Neural cell (in vitro differentiated cells): ENCODE measurements at regions not wholly inside any gene's neighbourhood (a gene's known extent, or its start where the extent isn't known, plus 50 kb on each side); places are given as distances from the start of the nearest gene placed in this dataset.

Experiments used
- H2AFZ ChIP-seq: fragments of 200-600, 300-800 bp; sonication (generic), shearing (Covaris generic); 2 replicates; pipeline ENCODE4 v1.6.0; 2014; ENCODE audit warnings: low read depth, mild to moderate bottlenecking, antibody characterized with exemption, low read length, moderate library complexity
- H3F3A ChIP-seq: fragments of 200-600 bp; shearing (Covaris generic); 2 replicates; pipeline ENCODE4 v1.6.1; 2016; ENCODE audit warnings: mild to moderate bottlenecking, moderate library complexity, mixed read lengths, antibody characterized with exemption, low read length; ENCODE audit not compliant: insufficient read depth, poor library complexity, severe bottlenecking
- H3K27ac ChIP-seq: fragments of 200-600, 300-800 bp; sonication (generic), shearing (Covaris generic); 2 replicates; pipeline ENCODE4 v1.5.1; 2014; ENCODE audit warnings: mild to moderate bottlenecking, low read length, moderate library complexity
- H3K27me3 ChIP-seq: fragments of 300-800, 200-600 bp; sonication (generic), shearing (Covaris generic); 2 replicates; pipeline ENCODE4 v1.6.0; 2014; ENCODE audit warnings: mild to moderate bottlenecking, low read depth, low read length, moderate library complexity; ENCODE audit not compliant: insufficient read depth
- H3K36me3 ChIP-seq: fragments of 300-800, 200-600 bp; sonication (generic), shearing (Covaris generic); 2 replicates; pipeline ENCODE4 v1.5.1; 2014; ENCODE audit warnings: mild to moderate bottlenecking, antibody characterized with exemption, low read length, moderate library complexity; ENCODE audit not compliant: insufficient read depth
- H3K4me2 ChIP-seq: fragments of 300-800, 200-600 bp; sonication (generic), shearing (Covaris generic); 2 replicates; pipeline ENCODE4 v1.6.0; 2014; ENCODE audit warnings: mild to moderate bottlenecking, low read length
- H3K4me3 ChIP-seq: fragments of 300-800, 200-600 bp; sonication (generic), shearing (Covaris generic); 2 replicates; pipeline ENCODE4 v1.5.1; 2014; ENCODE audit warnings: mild to moderate bottlenecking, low read length, moderate library complexity
- H3K79me2 ChIP-seq: fragments of 200-600 bp; shearing (Covaris generic); replicated peaks from 2 replicates; pipeline ENCODE4 v1.6.0; 2014; ENCODE audit warnings: mild to moderate bottlenecking, low read length, moderate library complexity; ENCODE audit not compliant: insufficient read depth
- H3K9ac ChIP-seq: fragments of 300-800, 200-600 bp; sonication (generic), shearing (Covaris generic); 2 replicates; pipeline ENCODE4 v1.6.1; 2016; ENCODE audit warnings: mild to moderate bottlenecking, low read length, mixed read lengths
- H3K9me2 ChIP-seq: fragments of 200-600 bp; shearing (Covaris generic); 2 replicates; pipeline ENCODE4 v1.6.1; 2016; ENCODE audit warnings: mild to moderate bottlenecking, low read length, mixed read lengths; ENCODE audit not compliant: insufficient read depth
- H3K9me3 ChIP-seq: fragments of 200-600, 300-800 bp; sonication (generic), shearing (Covaris generic); 2 replicates; pipeline ENCODE4 v1.6.1; 2016; ENCODE audit warnings: mild to moderate bottlenecking, mixed run types, low read length, moderate library complexity, mixed read lengths
- H4K20me1 ChIP-seq: fragments of 200-600 bp; shearing (Covaris generic); 2 replicates; pipeline ENCODE4 v1.6.1; 2016; ENCODE audit warnings: mild to moderate bottlenecking, mixed run types; ENCODE audit not compliant: insufficient read depth
- EP300 ChIP-seq: fragments of 450-650 bp; conservative IDR thresholded peaks from 2 replicates; pipeline ENCODE4 v1.6.1; 2014; ENCODE audit warnings: antibody characterized with exemption, mild to moderate bottlenecking, moderate library complexity; ENCODE audit not compliant: poor library complexity, severe bottlenecking
- EZH2 ChIP-seq: fragments of 200-600, 300-800 bp; shearing (Covaris generic), sonication (generic); IDR thresholded peaks from 2 replicates; pipeline ENCODE4 v1.6.1; 2014; ENCODE audit warnings: antibody characterized with exemption, low read length, borderline replicate concordance, mild to moderate bottlenecking; ENCODE audit not compliant: insufficient read depth, poor library complexity, severe bottlenecking
- MXI1 ChIP-seq: fragments of 450-650 bp; conservative IDR thresholded peaks from 2 replicates; pipeline ENCODE4 v1.6.1; 2014; ENCODE audit warnings: antibody characterized with exemption, mild to moderate bottlenecking; ENCODE audit not compliant: poor library complexity, severe bottlenecking
- POLR2AphosphoS5 ChIP-seq: IDR thresholded peaks from 2 replicates; pipeline ENCODE4 v1.6.1; 2012
- RAD21 ChIP-seq: fragments of 450-650 bp; conservative IDR thresholded peaks from 2 replicates; pipeline ENCODE4 v1.6.1; 2014; ENCODE audit warnings: antibody characterized with exemption, mild to moderate bottlenecking, moderate library complexity
- SMC3 ChIP-seq: fragments of 450-650 bp; conservative IDR thresholded peaks from 2 replicates; pipeline ENCODE4 v1.6.1; 2014; ENCODE audit warnings: antibody characterized with exemption, mild to moderate bottlenecking, moderate library complexity; ENCODE audit not compliant: poor library complexity
- TAF1 ChIP-seq: IDR thresholded peaks from 2 replicates; pipeline ENCODE4 v1.6.1; 2012; ENCODE audit warnings: low read depth
- TF ChIP-seq, protein P1 (sequence below): fragments of 450-650 bp; IDR thresholded peaks from 2 replicates; pipeline ENCODE4 v1.5.1; 2014; ENCODE audit warnings: antibody characterized with exemption, mild to moderate bottlenecking, moderate library complexity; ENCODE audit not compliant: poor library complexity, severe bottlenecking
- TF ChIP-seq, protein P2 (sequence below): IDR thresholded peaks from 2 replicates; pipeline ENCODE4 v1.6.1; 2012; ENCODE audit warnings: borderline replicate concordance

DNA sequence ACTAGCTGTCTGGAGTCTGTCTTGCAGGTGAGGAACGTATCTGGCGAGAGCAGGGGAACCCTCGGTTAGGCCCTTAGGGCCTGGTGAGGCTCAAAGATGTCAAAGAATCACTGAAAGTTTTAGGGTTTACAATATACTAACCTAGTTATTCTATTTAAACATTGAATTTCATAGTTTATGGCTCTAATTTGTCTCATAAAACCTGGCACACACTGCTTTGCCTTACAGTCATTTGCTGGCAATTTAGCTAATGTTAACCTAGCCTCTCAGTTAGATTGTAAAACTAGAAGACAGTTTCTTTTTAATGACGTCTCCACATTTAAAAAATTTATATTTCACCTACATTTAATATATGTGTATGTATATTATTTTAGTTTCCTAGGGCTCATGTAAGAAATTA lies 89.6 kb upstream of the DOCK10 start:
- Histone ChIP-seq H3K27ac (no peak overlapping the region), H3K79me2 (no peaks in the 10 kb centered on the region), H3K9me2 (no peaks in the 10 kb centered on the region), H4K20me1 (no peaks in the 10 kb centered on the region), H3K4me3 (no peak overlapping the region), H3K4me2 (no peak overlapping the region), H2AFZ (no peak overlapping the region), H3F3A (no peaks in the 10 kb centered on the region), H3K36me3 (no peaks in the 10 kb centered on the region), H3K9me3 (no peaks in the 10 kb centered on the region), H3K9ac (no peak overlapping the region), H3K27me3 (no peaks in the 10 kb centered on the region)
- TF ChIP-seq TAF1 (no peak), SMC3 (no peak), POLR2AphosphoS5 (no peak), EZH2 (no peak), EP300 (no peak), MXI1 (no peak), RAD21 (no peak)
- TF ChIP-seq, protein P1, sequence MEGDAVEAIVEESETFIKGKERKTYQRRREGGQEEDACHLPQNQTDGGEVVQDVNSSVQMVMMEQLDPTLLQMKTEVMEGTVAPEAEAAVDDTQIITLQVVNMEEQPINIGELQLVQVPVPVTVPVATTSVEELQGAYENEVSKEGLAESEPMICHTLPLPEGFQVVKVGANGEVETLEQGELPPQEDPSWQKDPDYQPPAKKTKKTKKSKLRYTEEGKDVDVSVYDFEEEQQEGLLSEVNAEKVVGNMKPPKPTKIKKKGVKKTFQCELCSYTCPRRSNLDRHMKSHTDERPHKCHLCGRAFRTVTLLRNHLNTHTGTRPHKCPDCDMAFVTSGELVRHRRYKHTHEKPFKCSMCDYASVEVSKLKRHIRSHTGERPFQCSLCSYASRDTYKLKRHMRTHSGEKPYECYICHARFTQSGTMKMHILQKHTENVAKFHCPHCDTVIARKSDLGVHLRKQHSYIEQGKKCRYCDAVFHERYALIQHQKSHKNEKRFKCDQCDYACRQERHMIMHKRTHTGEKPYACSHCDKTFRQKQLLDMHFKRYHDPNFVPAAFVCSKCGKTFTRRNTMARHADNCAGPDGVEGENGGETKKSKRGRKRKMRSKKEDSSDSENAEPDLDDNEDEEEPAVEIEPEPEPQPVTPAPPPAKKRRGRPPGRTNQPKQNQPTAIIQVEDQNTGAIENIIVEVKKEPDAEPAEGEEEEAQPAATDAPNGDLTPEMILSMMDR, result no peak
- TF ChIP-seq, protein P2, sequence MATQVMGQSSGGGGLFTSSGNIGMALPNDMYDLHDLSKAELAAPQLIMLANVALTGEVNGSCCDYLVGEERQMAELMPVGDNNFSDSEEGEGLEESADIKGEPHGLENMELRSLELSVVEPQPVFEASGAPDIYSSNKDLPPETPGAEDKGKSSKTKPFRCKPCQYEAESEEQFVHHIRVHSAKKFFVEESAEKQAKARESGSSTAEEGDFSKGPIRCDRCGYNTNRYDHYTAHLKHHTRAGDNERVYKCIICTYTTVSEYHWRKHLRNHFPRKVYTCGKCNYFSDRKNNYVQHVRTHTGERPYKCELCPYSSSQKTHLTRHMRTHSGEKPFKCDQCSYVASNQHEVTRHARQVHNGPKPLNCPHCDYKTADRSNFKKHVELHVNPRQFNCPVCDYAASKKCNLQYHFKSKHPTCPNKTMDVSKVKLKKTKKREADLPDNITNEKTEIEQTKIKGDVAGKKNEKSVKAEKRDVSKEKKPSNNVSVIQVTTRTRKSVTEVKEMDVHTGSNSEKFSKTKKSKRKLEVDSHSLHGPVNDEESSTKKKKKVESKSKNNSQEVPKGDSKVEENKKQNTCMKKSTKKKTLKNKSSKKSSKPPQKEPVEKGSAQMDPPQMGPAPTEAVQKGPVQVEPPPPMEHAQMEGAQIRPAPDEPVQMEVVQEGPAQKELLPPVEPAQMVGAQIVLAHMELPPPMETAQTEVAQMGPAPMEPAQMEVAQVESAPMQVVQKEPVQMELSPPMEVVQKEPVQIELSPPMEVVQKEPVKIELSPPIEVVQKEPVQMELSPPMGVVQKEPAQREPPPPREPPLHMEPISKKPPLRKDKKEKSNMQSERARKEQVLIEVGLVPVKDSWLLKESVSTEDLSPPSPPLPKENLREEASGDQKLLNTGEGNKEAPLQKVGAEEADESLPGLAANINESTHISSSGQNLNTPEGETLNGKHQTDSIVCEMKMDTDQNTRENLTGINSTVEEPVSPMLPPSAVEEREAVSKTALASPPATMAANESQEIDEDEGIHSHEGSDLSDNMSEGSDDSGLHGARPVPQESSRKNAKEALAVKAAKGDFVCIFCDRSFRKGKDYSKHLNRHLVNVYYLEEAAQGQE, result no peak

DNA sequence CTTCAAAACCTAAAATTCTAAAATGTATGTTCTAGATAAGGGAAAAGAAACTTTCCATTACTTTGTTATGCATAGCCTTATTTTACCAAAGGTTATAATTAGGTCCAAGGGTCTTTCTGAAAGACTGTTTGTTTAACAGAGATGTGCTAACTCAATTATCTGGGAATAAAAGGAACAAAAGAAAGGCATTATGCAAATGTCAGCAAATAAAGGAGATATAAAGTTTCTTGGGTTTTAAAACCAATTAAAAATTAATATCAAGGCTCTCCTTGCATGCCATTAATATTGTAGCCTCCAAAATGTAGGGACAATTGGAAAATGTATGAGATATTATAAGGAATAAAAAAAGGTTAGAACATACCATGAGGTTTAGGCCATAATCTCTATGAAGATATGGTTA lies 87.8 kb upstream of the DOCK10 start:
- Histone ChIP-seq H3K4me2 (no peak overlapping the region), H3K27me3 (no peaks in the 10 kb centered on the region), H3K9me2 (no peaks in the 10 kb centered on the region), H3F3A (no peaks in the 10 kb centered on the region), H2AFZ (no peak overlapping the region), H3K27ac (no peak overlapping the region), H3K9ac (no peak overlapping the region), H3K9me3 (no peaks in the 10 kb centered on the region), H3K36me3 (no peaks in the 10 kb centered on the region), H3K79me2 (no peaks in the 10 kb centered on the region), H3K4me3 (no peak overlapping the region), H4K20me1 (no peaks in the 10 kb centered on the region)
- TF ChIP-seq TAF1 (no peak), EZH2 (no peak), POLR2AphosphoS5 (no peak), EP300 (no peak), RAD21 (no peak), SMC3 (no peak), MXI1 (no peak)
- TF ChIP-seq, protein P2, result no peak
- TF ChIP-seq, protein P1, result no peak
